ENCODE measurements at regions not wholly inside any gene's neighbourhood (a gene's known extent, or its start where the extent isn't known, plus 50 kb on each side); places are given as distances from the start of the nearest gene placed in this dataset.

DNA sequence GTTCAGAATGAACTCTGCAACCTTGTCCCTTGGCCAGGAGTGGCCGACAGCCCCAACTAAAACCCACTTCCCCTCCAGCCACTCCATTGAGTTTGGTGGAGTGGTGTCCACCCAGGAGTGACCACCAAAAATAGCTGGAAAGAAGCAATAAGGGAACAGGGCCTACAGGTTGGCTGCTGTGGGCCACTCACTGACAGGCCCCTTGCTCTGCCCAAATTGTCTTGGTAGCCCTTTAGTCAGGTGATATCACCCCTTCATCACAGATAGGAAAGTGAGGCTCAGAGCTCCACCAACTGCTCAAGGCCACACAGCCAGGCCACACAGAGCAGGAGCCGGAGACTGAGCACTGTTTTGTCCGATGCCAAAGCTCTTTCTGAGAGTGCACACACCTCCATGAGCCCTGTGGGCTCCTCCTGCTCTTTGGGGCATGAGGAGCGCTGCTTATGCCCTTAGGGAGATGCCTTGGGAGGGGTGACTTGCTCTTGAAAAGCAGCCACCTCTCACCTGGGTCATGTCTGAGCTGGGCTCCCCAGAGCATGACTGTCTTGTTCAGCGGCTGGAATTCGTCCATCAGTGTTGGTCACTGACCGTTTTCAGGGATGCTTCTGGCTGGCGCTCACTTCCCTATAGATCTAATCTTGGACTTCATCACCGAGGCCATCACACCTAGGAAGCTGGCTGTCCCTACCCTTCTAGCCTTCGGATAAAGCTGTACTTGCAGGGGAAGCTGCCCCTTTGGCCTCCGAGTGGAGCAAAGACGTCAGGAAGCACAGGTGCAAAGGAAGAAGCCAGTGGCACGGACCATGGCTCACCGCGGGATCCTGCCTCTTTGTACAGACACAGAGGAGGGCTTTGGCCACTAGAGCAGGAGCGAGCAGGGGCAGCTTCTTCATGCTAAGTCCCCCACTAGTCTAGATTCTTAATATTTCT lies 186.0 kb upstream of the ZNF469 start:
- Histone ChIP-seq H3K27me3 (ENCODE audit: control insufficient read depth in 2 of 2, insufficient read depth in 2 of 2, low read length in 2 of 2) (no peaks in the 10 kb centered on the region), H4K20me1 (replicated peaks; ENCODE audit: control insufficient read depth, extremely low read depth, insufficient read depth, low read length) (no peaks in the 10 kb centered on the region), H3K79me2 (ENCODE audit: control insufficient read depth, insufficient read depth, low read length) (no peaks in the 10 kb centered on the region), H3K9me3 (replicated peaks; ENCODE audit: control insufficient read depth, insufficient read depth, low read length) (no peaks in the 10 kb centered on the region), H3K9me1 (replicated peaks; ENCODE audit: control insufficient read depth, extremely low read depth, insufficient read depth, low read length) (no peaks in the 10 kb centered on the region), H3K9ac (replicated peaks; ENCODE audit: extremely low read depth, insufficient read depth, low read length) (no peak overlapping the region), H3K27ac (ENCODE audit: insufficient read depth, low read depth, low read length) (no peak overlapping the region), H3K36me3 (ENCODE audit: control insufficient read depth in 2 of 2, extremely low read depth in 1 of 2, insufficient read depth in 2 of 2, low read length in 2 of 2) (no peaks in the 10 kb centered on the region), H3K4me2 (ENCODE audit: insufficient read depth, low read length) (no peak overlapping the region), H3K4me3 (replicated peaks in 1 of 3; ENCODE audit: insufficient read depth in 1 of 3, low read depth in 1 of 3, low read length in 3 of 3) (no peak overlapping the region), H3K4me1 (ENCODE audit: control insufficient read depth, extremely low read depth, insufficient read depth, low read length) (no peaks in the 10 kb centered on the region), H2AFZ (ENCODE audit: low read depth, low read length) (no peak overlapping the region)
- POLR2A ChIA-PET = no interaction called here
- TF ChIP-seq GATA2 (IDR thresholded peaks at IDR 0.05; ENCODE audit: insufficient read depth, insufficient read length, low read depth, low read length) (no peak), EZH2 (IDR thresholded peaks at IDR 0.05; ENCODE audit: borderline replicate concordance, low read depth, low read length, severe bottlenecking) (no peak), POLR2A (IDR thresholded peaks at IDR 0.05; ENCODE audit: low read depth, low read length) (no peak), FOS (IDR thresholded peaks at IDR 0.05; ENCODE audit: borderline replicate concordance, insufficient read depth, low read length) (no peak), MYC (IDR thresholded peaks at IDR 0.05; ENCODE audit: low read depth, low read length) (no peak), JUN (IDR thresholded peaks at IDR 0.05; ENCODE audit: borderline replicate concordance, insufficient read depth, insufficient read length, low read depth) (no peak), CTCF (IDR thresholded peaks at IDR 0.05; ENCODE audit: extremely low read depth in 1 of 2, insufficient read depth in 1 of 2, low read depth in 1 of 2, low read length in 2 of 2) (no peak), POLR2AphosphoS5 (IDR thresholded peaks at IDR 0.05; ENCODE audit: insufficient read depth, low read depth, low read length) (no peak), MAX (IDR thresholded peaks at IDR 0.05; ENCODE audit: insufficient read depth, insufficient read length) (no peak)
- no peak for FAIRE-seq
- CTCF ChIA-PET = interaction anchor here (1.6 kb wide), 1 partner anchor 234 kb away, joined by 3 read pairs; no protein-coding TSS in a partner anchor
- BruUV-seq (replicated peaks) = no TSS peak
- dilution Hi-C loops (cut with MboI; ENCODE audit: extremely low pct_ligation_motif_present, low sequenced_read_pairs) = no loop called here
- DNase-seq (ENCODE audit: low read depth, low spot score) = no peak
- intact Hi-C loops (cut with micrococcal nuclease) = loop anchor here (10.0 kb wide), 1 partner anchor 48 kb away; no protein-coding TSS in a partner anchor
